Endothelial cell of umbilical vein (primary cell): ENCODE measurements at regions not wholly inside any gene's neighbourhood (a gene's known extent, or its start where the extent isn't known, plus 50 kb on each side); places are given as distances from the start of the nearest gene placed in this dataset.

ENCODE experiments used
- BruUV-seq: library from RNA; stranded (reverse); fragments of 400-500 nt; replicated peaks from 2 replicates; lab custom pipeline; 2021; lab: Mats Ljungman, UMichigan
- CTCF ChIA-PET: fragments of 300-600, 350-600 bp; sonication (Branson Sonifier 250); formaldehyde crosslinking; loops from one replicate; lab custom pipeline; 2021; ENCODE audit warnings: antibody characterized with exemption, inconsistent platforms; lab: Charles Lee
- POLR2A ChIA-PET: fragments of 300-600, 350-600 bp; sonication (Branson Sonifier 250); formaldehyde crosslinking; loops from one replicate; lab custom pipeline; 2021; ENCODE audit warnings: antibody characterized with exemption, inconsistent platforms; lab: Charles Lee
- DNase-seq: peaks from one replicate; pipeline ENCODE4 v3.0.0-alpha.2; 2011; ENCODE audit warnings: low read depth, low spot score
- FAIRE-seq: peaks from 2 replicates; lab custom pipeline; 2011; peaks lifted over from hg19 to GRCh38; lab: Jason Lieb, UNC
- H2AFZ ChIP-seq: 2 replicates; pipeline ENCODE4 v1.6.0; 2012; ENCODE audit warnings: low read depth, low read length, control low read depth, inconsistent platforms
- H3K27ac ChIP-seq: 2 replicates; pipeline ENCODE4 v1.5.1; 2011; ENCODE audit warnings: low read depth, mild to moderate bottlenecking, control low read depth, low read length, moderate library complexity; ENCODE audit not compliant: insufficient read depth
- H3K27me3 ChIP-seq, 2 experiments: 2 replicates each; pipeline versions ENCODE4 v1.6.0 to v1.6.1; 2011; ENCODE audit warnings: low read length in 2 of 2, mixed read lengths in 1 of 2; ENCODE audit not compliant: control insufficient read depth in 2 of 2, insufficient read depth in 2 of 2
- H3K36me3 ChIP-seq, 2 experiments: 2 replicates in 1 of 2; 3 replicates in 1 of 2; pipeline ENCODE4 v1.5.1; 2011; ENCODE audit warnings: low read length in 2 of 2, mild to moderate bottlenecking in 1 of 2, moderate library complexity in 1 of 2; ENCODE audit not compliant: control insufficient read depth in 2 of 2, insufficient read depth in 2 of 2; ENCODE audit errors: extremely low read depth in 1 of 2
- H3K4me1 ChIP-seq: 3 replicates; pipeline ENCODE4 v1.5.1; 2011; ENCODE audit warnings: mild to moderate bottlenecking, low read length; ENCODE audit not compliant: control insufficient read depth, insufficient read depth; ENCODE audit errors: extremely low read depth
- H3K4me2 ChIP-seq: 2 replicates; pipeline ENCODE4 v1.6.1; 2011; ENCODE audit warnings: low read length, control low read depth, mixed read lengths; ENCODE audit not compliant: insufficient read depth
- H3K4me3 ChIP-seq, 3 experiments: fragments of 200-600 bp in 1 of 3; sonication (generic), shearing (Covaris generic) in 1 of 3; replicated peaks in 1 of 3; 2 replicates each; pipeline ENCODE4 v1.5.1; 2011 to 2016; ENCODE audit warnings: control low read depth in 3 of 3, low read length in 3 of 3, mild to moderate bottlenecking in 2 of 3, inconsistent platforms in 1 of 3, low read depth in 1 of 3, moderate library complexity in 1 of 3; ENCODE audit not compliant: insufficient read depth in 1 of 3
- H3K79me2 ChIP-seq: 2 replicates; pipeline ENCODE4 v1.6.0; 2012; ENCODE audit warnings: low read length, inconsistent platforms; ENCODE audit not compliant: control insufficient read depth, insufficient read depth
- H3K9ac ChIP-seq: replicated peaks from 2 replicates; pipeline ENCODE3; 2011; ENCODE audit warnings: low read length, control low read depth; ENCODE audit not compliant: insufficient read depth; ENCODE audit errors: extremely low read depth
- H3K9me1 ChIP-seq: replicated peaks from 3 replicates; pipeline ENCODE4 v1.6.0; 2011; ENCODE audit warnings: mild to moderate bottlenecking, low read length; ENCODE audit not compliant: control insufficient read depth, insufficient read depth; ENCODE audit errors: extremely low read depth
- H3K9me3 ChIP-seq: replicated peaks from 2 replicates; pipeline ENCODE4 v1.5.1; 2012; ENCODE audit warnings: low read length, inconsistent platforms; ENCODE audit not compliant: control insufficient read depth, insufficient read depth
- H4K20me1 ChIP-seq: replicated peaks from 2 replicates; pipeline ENCODE3; 2011; ENCODE audit warnings: mild to moderate bottlenecking, low read length; ENCODE audit not compliant: control insufficient read depth, insufficient read depth; ENCODE audit errors: extremely low read depth
- EZH2 ChIP-seq: IDR thresholded peaks from 2 replicates; pipeline ENCODE4 v1.6.1; 2012; ENCODE audit warnings: borderline replicate concordance, low read depth, mild to moderate bottlenecking, moderate library complexity, low read length, inconsistent platforms; ENCODE audit not compliant: severe bottlenecking
- FOS ChIP-seq: IDR thresholded peaks from 2 replicates; pipeline ENCODE4 v1.6.1; 2011; ENCODE audit warnings: mild to moderate bottlenecking, low read length, moderate library complexity, borderline replicate concordance; ENCODE audit not compliant: insufficient read depth
- GATA2 ChIP-seq: IDR thresholded peaks from 2 replicates; pipeline ENCODE4 v1.7.0; 2011; ENCODE audit warnings: low read depth, mild to moderate bottlenecking, moderate library complexity, mixed read lengths, low read length; ENCODE audit not compliant: insufficient read length, insufficient read depth
- JUN ChIP-seq: IDR thresholded peaks from 2 replicates; pipeline ENCODE4 v1.6.1; 2011; ENCODE audit warnings: borderline replicate concordance, low read depth; ENCODE audit not compliant: insufficient read length, insufficient read depth
- MYC ChIP-seq: IDR thresholded peaks from one replicate; pipeline ENCODE4 v1.6.1; 2011; ENCODE audit warnings: mild to moderate bottlenecking, low read depth, low read length
- POLR2A ChIP-seq: IDR thresholded peaks from 2 replicates; pipeline ENCODE4 v1.6.1; 2012; ENCODE audit warnings: low read depth, mild to moderate bottlenecking, control low read depth, low read length
- POLR2AphosphoS5 ChIP-seq: IDR thresholded peaks from 2 replicates; pipeline ENCODE4 v1.6.1; 2012; ENCODE audit warnings: low read depth, mild to moderate bottlenecking, control low read depth, low read length, moderate library complexity; ENCODE audit not compliant: insufficient read depth
- dilution Hi-C: fragments of 300-500 bp; cut with MboI; formaldehyde crosslinking; loops from one replicate; pipeline ENCODE4 v1.15.0; 2019; ENCODE audit warnings: low sequenced_read_pairs; ENCODE audit not compliant: extremely low pct_ligation_motif_present
- intact Hi-C: fragments of 100-400 bp; cut with micrococcal nuclease; formaldehyde crosslinking; loops from one replicate; pipeline ENCODE4 v1.10.0; 2022
- TF ChIP-seq, protein P1 (sequence below): IDR thresholded peaks from 2 replicates; pipeline ENCODE4 v1.6.1; 2011; ENCODE audit not compliant: insufficient read depth, insufficient read length
- TF ChIP-seq, protein P2 (sequence below), 2 donors: IDR thresholded peaks; 1 replicate in 1 of 2; 2 replicates in 1 of 2; pipeline ENCODE4 v1.5.1; 2011; ENCODE audit warnings: low read length in 2 of 2, mild to moderate bottlenecking in 2 of 2, moderate library complexity in 2 of 2, control low read depth in 1 of 2, inconsistent platforms in 1 of 2, low read depth in 1 of 2; ENCODE audit not compliant: insufficient read depth in 1 of 2; ENCODE audit errors: extremely low read depth in 1 of 2

DNA sequence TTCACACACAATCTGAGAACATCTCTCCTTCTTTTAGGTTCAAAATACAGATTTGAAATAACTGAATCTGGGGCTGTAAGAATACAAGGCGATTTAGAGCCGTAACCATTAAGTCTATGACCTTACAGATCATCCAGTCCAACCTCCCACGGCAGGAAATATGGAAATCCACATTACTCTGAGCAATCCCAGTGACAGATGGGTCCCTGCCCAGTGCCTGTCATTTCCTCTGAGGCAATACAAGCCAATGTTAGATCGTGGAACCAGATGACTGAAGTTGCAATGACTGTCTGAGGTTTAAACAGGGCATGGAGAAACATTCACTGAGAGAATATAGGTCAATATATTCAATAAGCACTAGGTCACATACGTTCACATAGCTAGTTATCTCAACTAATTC is 77.4 kb upstream of the OR5AK2 start:
- Histone ChIP-seq H3K9me3 (no peaks in the 10 kb centered on the region), H3K9ac (no peak overlapping the region), H3K4me3 (no peak overlapping the region), H3K4me2 (no peak overlapping the region), H3K4me1 (no peaks in the 10 kb centered on the region), H3K27me3 (no peaks in the 10 kb centered on the region), H3K9me1 (no peaks in the 10 kb centered on the region), H4K20me1 (no peaks in the 10 kb centered on the region), H2AFZ (no peak overlapping the region), H3K79me2 (no peaks in the 10 kb centered on the region), H3K27ac (no peak overlapping the region), H3K36me3 (no peaks in the 10 kb centered on the region)
- FAIRE-seq (no peak), DNase-seq (no peak)
- TF ChIP-seq MYC (no peak), GATA2 (no peak), EZH2 (no peak), FOS (no peak), POLR2AphosphoS5 (no peak), POLR2A (no peak), JUN (no peak)
- TF ChIP-seq, protein P1, sequence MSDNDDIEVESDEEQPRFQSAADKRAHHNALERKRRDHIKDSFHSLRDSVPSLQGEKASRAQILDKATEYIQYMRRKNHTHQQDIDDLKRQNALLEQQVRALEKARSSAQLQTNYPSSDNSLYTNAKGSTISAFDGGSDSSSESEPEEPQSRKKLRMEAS = no peak
- TF ChIP-seq, protein P2, sequence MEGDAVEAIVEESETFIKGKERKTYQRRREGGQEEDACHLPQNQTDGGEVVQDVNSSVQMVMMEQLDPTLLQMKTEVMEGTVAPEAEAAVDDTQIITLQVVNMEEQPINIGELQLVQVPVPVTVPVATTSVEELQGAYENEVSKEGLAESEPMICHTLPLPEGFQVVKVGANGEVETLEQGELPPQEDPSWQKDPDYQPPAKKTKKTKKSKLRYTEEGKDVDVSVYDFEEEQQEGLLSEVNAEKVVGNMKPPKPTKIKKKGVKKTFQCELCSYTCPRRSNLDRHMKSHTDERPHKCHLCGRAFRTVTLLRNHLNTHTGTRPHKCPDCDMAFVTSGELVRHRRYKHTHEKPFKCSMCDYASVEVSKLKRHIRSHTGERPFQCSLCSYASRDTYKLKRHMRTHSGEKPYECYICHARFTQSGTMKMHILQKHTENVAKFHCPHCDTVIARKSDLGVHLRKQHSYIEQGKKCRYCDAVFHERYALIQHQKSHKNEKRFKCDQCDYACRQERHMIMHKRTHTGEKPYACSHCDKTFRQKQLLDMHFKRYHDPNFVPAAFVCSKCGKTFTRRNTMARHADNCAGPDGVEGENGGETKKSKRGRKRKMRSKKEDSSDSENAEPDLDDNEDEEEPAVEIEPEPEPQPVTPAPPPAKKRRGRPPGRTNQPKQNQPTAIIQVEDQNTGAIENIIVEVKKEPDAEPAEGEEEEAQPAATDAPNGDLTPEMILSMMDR (IDR thresholded peaks at IDR 0.05; ENCODE audit: extremely low read depth in 1 of 2, insufficient read depth in 1 of 2, low read depth in 1 of 2, low read length in 2 of 2) = no peak
- POLR2A ChIA-PET = no interaction called here
- CTCF ChIA-PET = no interaction called here
- dilution Hi-C loops (no loop called here), intact Hi-C loops (no loop called here)
- no TSS peak for BruUV-seq
